ENCODE measurements at regions not wholly inside any gene's neighbourhood (a gene's known extent, or its start where the extent isn't known, plus 50 kb on each side); places are given as distances from the start of the nearest gene placed in this dataset.
A peak's percentile ranks its signal among the peaks of the same experiment; 100 is the strongest.
"Not testable (repeated sequence)": the region's sequence is repeated elsewhere in the genome, so short reads cannot be mapped to it uniquely, and the experiment has no call there.

DNA sequence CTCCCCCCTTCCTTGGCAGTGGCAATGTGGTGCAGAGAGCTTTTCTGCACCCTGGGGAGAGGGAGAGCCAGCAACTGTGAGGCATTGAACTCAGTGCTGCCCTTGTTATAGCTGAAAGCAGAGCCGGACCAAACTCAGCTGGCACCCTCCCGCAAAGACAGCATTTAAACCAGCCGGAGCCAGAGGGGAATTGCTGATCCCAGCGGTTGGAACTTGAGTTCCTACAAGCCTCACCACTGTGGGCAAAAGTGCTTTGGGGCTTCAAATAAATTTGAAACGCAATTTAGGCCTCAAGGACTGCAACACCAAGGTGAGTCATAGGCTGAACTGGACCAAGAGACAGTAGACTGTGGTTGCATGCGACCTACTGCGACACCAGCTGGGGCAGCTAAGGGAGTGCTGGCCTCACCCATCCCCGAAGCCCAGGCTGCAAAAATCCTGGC lies 207.6 kb upstream of the CDKN2B start:
- intact Hi-C loops (cut with micrococcal nuclease; ENCODE audit: unreplicated experiment), result loop anchor here (5.0 kb wide), 1 partner anchor 174 kb away; no protein-coding TSS in a partner anchor
- Histone ChIP-seq H3K4me3 (no peak overlapping the region), H3K27ac (no peak overlapping the region), H3K9me3 (ENCODE audit: insufficient read depth, low read depth) (no peaks in the 10 kb centered on the region), H2AFZ (no peak overlapping the region), H3K36me3 (ENCODE audit: low read depth) (no peaks in the 10 kb centered on the region), H3K4me2 (no peak overlapping the region), H4K20me1 (ENCODE audit: insufficient read depth) (no peaks in the 10 kb centered on the region), H3K4me1 (replicated peaks; ENCODE audit: insufficient read depth) (peaks cover 27% of the 10 kb centered on the region), H3K9me2 (ENCODE audit: insufficient read depth) (no peaks in the 10 kb centered on the region), H3K79me2 (ENCODE audit: low read depth) (no peaks in the 10 kb centered on the region), H3F3A (ENCODE audit: insufficient read depth, low read depth) (peaks cover 14% of the 10 kb centered on the region), H3K27me3 (ENCODE audit: insufficient read depth, low read depth) (no peaks in the 10 kb centered on the region)
- TF ChIP-seq, protein P1, sequence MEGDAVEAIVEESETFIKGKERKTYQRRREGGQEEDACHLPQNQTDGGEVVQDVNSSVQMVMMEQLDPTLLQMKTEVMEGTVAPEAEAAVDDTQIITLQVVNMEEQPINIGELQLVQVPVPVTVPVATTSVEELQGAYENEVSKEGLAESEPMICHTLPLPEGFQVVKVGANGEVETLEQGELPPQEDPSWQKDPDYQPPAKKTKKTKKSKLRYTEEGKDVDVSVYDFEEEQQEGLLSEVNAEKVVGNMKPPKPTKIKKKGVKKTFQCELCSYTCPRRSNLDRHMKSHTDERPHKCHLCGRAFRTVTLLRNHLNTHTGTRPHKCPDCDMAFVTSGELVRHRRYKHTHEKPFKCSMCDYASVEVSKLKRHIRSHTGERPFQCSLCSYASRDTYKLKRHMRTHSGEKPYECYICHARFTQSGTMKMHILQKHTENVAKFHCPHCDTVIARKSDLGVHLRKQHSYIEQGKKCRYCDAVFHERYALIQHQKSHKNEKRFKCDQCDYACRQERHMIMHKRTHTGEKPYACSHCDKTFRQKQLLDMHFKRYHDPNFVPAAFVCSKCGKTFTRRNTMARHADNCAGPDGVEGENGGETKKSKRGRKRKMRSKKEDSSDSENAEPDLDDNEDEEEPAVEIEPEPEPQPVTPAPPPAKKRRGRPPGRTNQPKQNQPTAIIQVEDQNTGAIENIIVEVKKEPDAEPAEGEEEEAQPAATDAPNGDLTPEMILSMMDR (conservative IDR thresholded peaks at IDR 0.05), result no peak
- no peak for TF ChIP-seq EZH2 (IDR thresholded peaks at IDR 0.05; ENCODE audit: low read depth)
- TSS peak; percentile 30 for BruUV-seq (replicated peaks)
- ChIA-PET POLR2A (ENCODE audit: unreplicated experiment) (no interaction called here), CTCF (interaction anchor here (0.6 to 1.4 kb wide), 2 partner anchors 22 to 97 kb away, joined by 3 to 13 read pairs; no protein-coding TSS in a partner anchor)
- peak in 1 of 2 experiments; percentile 37 for DNase-seq

DNA sequence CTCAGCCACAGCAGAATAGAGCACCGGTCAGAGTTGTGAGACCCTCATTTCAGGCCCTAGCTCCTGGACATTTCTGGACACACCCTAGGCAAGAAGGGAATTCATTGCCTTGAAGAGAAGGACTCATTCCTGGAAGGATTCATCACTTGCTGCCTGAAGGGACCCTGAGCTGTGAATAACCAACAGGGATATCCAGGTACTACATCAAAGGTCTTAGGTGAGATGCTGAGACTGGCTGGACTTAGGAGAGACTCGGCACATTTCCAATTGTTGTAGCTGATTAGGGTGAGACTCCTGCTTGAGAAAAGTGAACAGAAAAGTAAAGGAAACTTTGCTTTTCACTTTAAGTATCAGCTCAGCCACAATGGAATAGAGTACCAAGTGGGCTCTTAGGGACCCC lies 208.1 kb upstream of the CDKN2B start:
- H3K27me3 ChIP-seq (ENCODE audit: insufficient read depth, low read depth), result no peaks in the 10 kb centered on the region
- H3K4me2 ChIP-seq, result no peak overlapping the region
- CTCF ChIA-PET, result interaction anchor here (1.4 kb wide), 1 partner anchor 98 kb away, joined by 3 read pairs; no protein-coding TSS in a partner anchor
- no peak overlapping the region for H2AFZ ChIP-seq
- BruUV-seq (replicated peaks), result no TSS peak
- POLR2A ChIA-PET (ENCODE audit: unreplicated experiment), result interaction anchor here (0.6 kb wide), 1 partner anchor 59 kb away, joined by 4 read pairs; no protein-coding TSS in a partner anchor
- peaks cover 10% of the 10 kb centered on the region for H3F3A ChIP-seq (ENCODE audit: insufficient read depth, low read depth)
- H3K9me2 ChIP-seq (ENCODE audit: insufficient read depth), result no peaks in the 10 kb centered on the region
- no peak overlapping the region for H3K27ac ChIP-seq
- intact Hi-C loops (cut with micrococcal nuclease; ENCODE audit: unreplicated experiment), result loop anchor here (5.0 kb wide), 1 partner anchor 175 kb away; no protein-coding TSS in a partner anchor
- no peaks in the 10 kb centered on the region for H3K9me3 ChIP-seq (ENCODE audit: insufficient read depth, low read depth)
- peaks cover 22% of the 10 kb centered on the region for H3K4me1 ChIP-seq (replicated peaks; ENCODE audit: insufficient read depth)
- TF ChIP-seq, protein P1 (conservative IDR thresholded peaks at IDR 0.05), result no peak
- no peak for TF ChIP-seq EZH2 (IDR thresholded peaks at IDR 0.05; ENCODE audit: low read depth)
- H3K4me3 ChIP-seq, result no peak overlapping the region
- no peaks in the 10 kb centered on the region for H3K79me2 ChIP-seq (ENCODE audit: low read depth)
- DNase-seq, result no peak
- H4K20me1 ChIP-seq (ENCODE audit: insufficient read depth), result no peaks in the 10 kb centered on the region
- H3K36me3 ChIP-seq (ENCODE audit: low read depth), result no peaks in the 10 kb centered on the region

DNA sequence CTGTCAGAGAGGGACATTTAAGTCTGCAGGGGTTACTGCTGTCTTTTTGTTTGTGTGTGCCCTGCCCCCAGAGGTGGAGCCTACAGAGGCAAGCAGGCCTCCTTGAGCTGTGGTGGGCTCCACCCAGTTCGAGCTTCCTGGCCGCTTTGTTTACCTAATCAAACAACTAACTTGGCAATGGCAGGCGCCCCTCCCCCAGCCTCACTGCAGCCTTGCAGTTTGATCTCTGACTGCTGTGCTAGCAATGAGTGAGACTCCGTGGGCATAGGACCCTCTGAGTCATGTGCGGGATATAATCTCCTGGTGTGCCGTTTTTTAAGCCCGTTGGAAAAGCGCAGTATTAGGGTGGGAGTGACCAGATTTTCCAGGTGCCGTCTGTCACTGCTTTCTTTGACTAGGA lies 216.8 kb upstream of the CDKN2B start:
- H2AFZ ChIP-seq; H3K27ac ChIP-seq; BruUV-seq (replicated peaks); H3K4me3 ChIP-seq; intact Hi-C loops (cut with micrococcal nuclease; ENCODE audit: unreplicated experiment); H3K79me2 ChIP-seq (ENCODE audit: low read depth); H3F3A ChIP-seq (ENCODE audit: insufficient read depth, low read depth); H3K9me3 ChIP-seq (ENCODE audit: insufficient read depth, low read depth); H3K9me2 ChIP-seq (ENCODE audit: insufficient read depth); DNase-seq; POLR2A ChIA-PET (ENCODE audit: unreplicated experiment); CTCF ChIA-PET; H3K4me2 ChIP-seq; H3K36me3 ChIP-seq (ENCODE audit: low read depth); H3K27me3 ChIP-seq (ENCODE audit: insufficient read depth, low read depth); H4K20me1 ChIP-seq (ENCODE audit: insufficient read depth); H3K4me1 ChIP-seq (replicated peaks; ENCODE audit: insufficient read depth): not testable (repeated sequence)

DNA sequence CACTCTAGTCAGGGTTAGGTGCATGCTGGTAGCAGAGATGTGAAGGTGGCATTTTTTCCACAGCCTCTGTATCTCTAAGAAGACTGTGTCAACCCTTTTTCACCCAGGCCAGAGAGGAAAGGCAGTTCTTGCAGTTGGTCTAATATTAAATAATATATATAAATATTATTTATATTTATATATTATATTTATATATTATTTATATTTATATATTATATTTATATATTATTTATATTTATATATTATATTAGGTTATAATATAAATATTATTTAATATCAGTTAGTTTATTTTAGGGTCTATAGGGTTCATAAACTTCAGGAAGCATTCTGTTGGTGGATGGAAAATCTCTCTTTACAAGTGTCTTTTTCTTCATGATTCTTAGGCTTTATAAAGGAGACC lies 218.6 kb upstream of the DMRTA1 start:
- Histone ChIP-seq H3K27me3 (ENCODE audit: insufficient read depth, low read depth) (no peaks in the 10 kb centered on the region), H3K27ac (no peak overlapping the region), H3K4me1 (replicated peaks; ENCODE audit: insufficient read depth) (no peaks in the 10 kb centered on the region), H4K20me1 (ENCODE audit: insufficient read depth) (no peaks in the 10 kb centered on the region), H3K36me3 (ENCODE audit: low read depth) (no peaks in the 10 kb centered on the region), H3K4me2 (no peak overlapping the region), H3K9me2 (ENCODE audit: insufficient read depth) (no peaks in the 10 kb centered on the region), H2AFZ (no peak overlapping the region), H3F3A (ENCODE audit: insufficient read depth, low read depth) (no peaks in the 10 kb centered on the region), H3K4me3 (no peak overlapping the region), H3K9me3 (ENCODE audit: insufficient read depth, low read depth) (peaks cover 5% of the 10 kb centered on the region; the same call in 1 of the 2 replicates), H3K79me2 (ENCODE audit: low read depth) (no peaks in the 10 kb centered on the region)
- TF ChIP-seq, protein P1 (conservative IDR thresholded peaks at IDR 0.05), result no peak
- no peak for TF ChIP-seq EZH2 (IDR thresholded peaks at IDR 0.05; ENCODE audit: low read depth)
- CTCF ChIA-PET, result interaction anchor here (1.0 kb wide), 1 partner anchor 10 kb away, joined by 3 read pairs; no protein-coding TSS in a partner anchor
- POLR2A ChIA-PET (ENCODE audit: unreplicated experiment), result interaction anchor here (0.6 kb wide), 1 partner anchor 143 kb away, joined by 4 read pairs; no protein-coding TSS in a partner anchor
- DNase-seq, result no peak
- BruUV-seq (replicated peaks), result no TSS peak
- intact Hi-C loops (cut with micrococcal nuclease; ENCODE audit: unreplicated experiment), result no loop called here

Data from PC-9 (cell line).